K562 (cell line): ENCODE measurements at regions not wholly inside any gene's neighbourhood (a gene's known extent, or its start where the extent isn't known, plus 50 kb on each side); places are given as distances from the start of the nearest gene placed in this dataset.

Source experiments
- ETV1 ChIP-seq: fragments of 450-650 bp; conservative IDR thresholded peaks from 2 replicates; pipeline ENCODE4 v1.6.1; 2016; ENCODE audit warnings: missing genetic modification characterization, control low read depth, low read depth, missing compliant biosample characterization
- FOXA1 ChIP-seq: fragments of 450-650 bp; IDR thresholded peaks from 2 replicates; pipeline ENCODE4 v1.6.1; 2016; ENCODE audit warnings: mild to moderate bottlenecking, borderline replicate concordance
- GATAD2A ChIP-seq: fragments of 450-650 bp; IDR thresholded peaks from 2 replicates; pipeline ENCODE4 v1.6.1; 2017
- KHSRP ChIP-seq: fragments of 450-650 bp; IDR thresholded peaks from 2 replicates; pipeline ENCODE4 v1.6.1; 2017
- KLF6 ChIP-seq: fragments of 250-450 bp; sonication (Bioruptor Pico); IDR thresholded peaks from 2 replicates; pipeline ENCODE4 v1.4.0; 2020; ENCODE audit warnings: mild to moderate bottlenecking, moderate library complexity, borderline replicate concordance
- NCOA6 ChIP-seq: fragments of 450-650 bp; IDR thresholded peaks from 2 replicates; pipeline ENCODE4 v1.6.1; 2017; ENCODE audit warnings: mild to moderate bottlenecking
- PHF20 ChIP-seq: fragments of 450-650 bp; IDR thresholded peaks from 2 replicates; pipeline ENCODE4 v1.6.1; 2018; ENCODE audit not compliant: partially characterized antibody
- POLR2G ChIP-seq: fragments of 200-400 bp; formaldehyde crosslinking; IDR thresholded peaks from 2 replicates; pipeline ENCODE4 v1.6.1; 2017; ENCODE audit warnings: low read depth, mild to moderate bottlenecking, antibody characterized with exemption, low read length, moderate library complexity
- RBBP5 ChIP-seq: fragments of 200-600 bp; sonication (generic); IDR thresholded peaks from 2 replicates; pipeline ENCODE4 v1.6.1; 2012; ENCODE audit warnings: borderline replicate concordance, mild to moderate bottlenecking, low read length, control low read depth, inconsistent platforms; ENCODE audit not compliant: insufficient read depth, poor library complexity, severe bottlenecking
- TAF15 ChIP-seq: fragments of 200-400 bp; formaldehyde crosslinking; IDR thresholded peaks from 2 replicates; pipeline ENCODE4 v1.6.1; 2017; ENCODE audit warnings: mild to moderate bottlenecking, low read depth, low read length, moderate library complexity
- ZNF778 ChIP-seq: fragments of 450-650 bp; formaldehyde crosslinking; IDR thresholded peaks from 2 replicates; pipeline ENCODE4 v1.4.0; 2020; ENCODE audit warnings: mild to moderate bottlenecking, moderate library complexity
- TF ChIP-seq, protein P1 (sequence below): fragments of 450-650 bp; IDR thresholded peaks from 2 replicates; pipeline ENCODE4 v1.6.1; 2016; ENCODE audit warnings: borderline replicate concordance
- TF ChIP-seq, protein P2 (sequence below): fragments of 450-650 bp; IDR thresholded peaks from 2 replicates; pipeline ENCODE4 v1.6.1; 2016; ENCODE audit warnings: mild to moderate bottlenecking, moderate library complexity
- TF ChIP-seq, protein P3 (sequence below): sonication (generic); formaldehyde crosslinking; IDR thresholded peaks from 2 replicates; pipeline ENCODE4 v1.9.0; 2022; ENCODE audit warnings: mild to moderate bottlenecking, missing genetic modification reagents

DNA sequence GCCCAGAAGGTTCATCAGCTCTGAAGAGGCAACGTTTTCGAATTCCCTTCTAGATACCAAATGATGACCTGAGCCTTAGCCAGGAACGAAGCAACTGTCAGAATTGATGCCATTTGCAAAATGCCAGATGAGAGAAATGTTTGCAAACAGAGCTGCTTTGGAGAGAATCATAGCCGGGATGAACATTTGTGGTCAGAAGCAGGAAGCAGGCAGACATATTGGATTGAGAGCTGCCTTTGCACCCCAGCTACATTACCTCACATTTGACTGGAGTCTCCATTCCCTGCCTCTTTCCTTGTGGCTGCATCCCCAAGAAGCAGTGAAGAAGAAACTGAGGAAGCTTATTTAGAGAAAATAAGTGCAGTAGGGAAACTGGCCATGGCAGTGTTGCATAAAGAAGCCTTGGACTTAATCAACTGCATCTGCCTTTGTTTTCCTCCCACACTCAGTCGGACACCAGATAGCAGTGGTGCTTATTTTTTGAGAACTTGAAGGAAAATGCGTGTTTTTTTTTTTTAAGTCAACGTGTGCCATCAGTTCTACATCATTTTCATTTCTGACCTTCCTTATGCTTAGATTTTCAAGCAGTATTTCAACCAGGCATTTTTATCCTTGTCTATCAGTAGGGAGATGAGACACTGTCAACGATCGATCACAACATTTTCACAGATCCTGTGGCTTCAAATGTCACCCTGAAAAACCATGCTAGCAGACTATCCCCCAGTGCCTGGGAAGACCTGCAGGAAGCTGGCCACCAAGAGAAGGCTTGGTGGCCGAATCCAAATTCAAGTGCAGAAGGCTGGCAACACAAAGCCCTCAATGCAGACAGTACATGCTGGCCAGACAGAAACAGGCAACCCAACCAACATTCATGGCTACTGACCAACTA is 541.2 kb upstream of the JARID2 start (continued):
- TF ChIP-seq FOXA1, result no peak
- TF ChIP-seq, protein P1, sequence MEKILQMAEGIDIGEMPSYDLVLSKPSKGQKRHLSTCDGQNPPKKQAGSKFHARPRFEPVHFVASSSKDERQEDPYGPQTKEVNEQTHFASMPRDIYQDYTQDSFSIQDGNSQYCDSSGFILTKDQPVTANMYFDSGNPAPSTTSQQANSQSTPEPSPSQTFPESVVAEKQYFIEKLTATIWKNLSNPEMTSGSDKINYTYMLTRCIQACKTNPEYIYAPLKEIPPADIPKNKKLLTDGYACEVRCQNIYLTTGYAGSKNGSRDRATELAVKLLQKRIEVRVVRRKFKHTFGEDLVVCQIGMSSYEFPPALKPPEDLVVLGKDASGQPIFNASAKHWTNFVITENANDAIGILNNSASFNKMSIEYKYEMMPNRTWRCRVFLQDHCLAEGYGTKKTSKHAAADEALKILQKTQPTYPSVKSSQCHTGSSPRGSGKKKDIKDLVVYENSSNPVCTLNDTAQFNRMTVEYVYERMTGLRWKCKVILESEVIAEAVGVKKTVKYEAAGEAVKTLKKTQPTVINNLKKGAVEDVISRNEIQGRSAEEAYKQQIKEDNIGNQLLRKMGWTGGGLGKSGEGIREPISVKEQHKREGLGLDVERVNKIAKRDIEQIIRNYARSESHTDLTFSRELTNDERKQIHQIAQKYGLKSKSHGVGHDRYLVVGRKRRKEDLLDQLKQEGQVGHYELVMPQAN, result no peak
- TF ChIP-seq GATAD2A, result no peak
- 0 out of 2 replicates have a peak, but pooled peaks have one; percentile 36 for TF ChIP-seq KLF6 (CRISPR knock-in tag)
- no peak for TF ChIP-seq KHSRP
- peak; percentile 41; the same call in 1 of the 2 replicates for TF ChIP-seq ETV1
- no peak for TF ChIP-seq RBBP5
- TF ChIP-seq TAF15, result no peak
- TF ChIP-seq ZNF778, result no peak
- TF ChIP-seq, protein P2, sequence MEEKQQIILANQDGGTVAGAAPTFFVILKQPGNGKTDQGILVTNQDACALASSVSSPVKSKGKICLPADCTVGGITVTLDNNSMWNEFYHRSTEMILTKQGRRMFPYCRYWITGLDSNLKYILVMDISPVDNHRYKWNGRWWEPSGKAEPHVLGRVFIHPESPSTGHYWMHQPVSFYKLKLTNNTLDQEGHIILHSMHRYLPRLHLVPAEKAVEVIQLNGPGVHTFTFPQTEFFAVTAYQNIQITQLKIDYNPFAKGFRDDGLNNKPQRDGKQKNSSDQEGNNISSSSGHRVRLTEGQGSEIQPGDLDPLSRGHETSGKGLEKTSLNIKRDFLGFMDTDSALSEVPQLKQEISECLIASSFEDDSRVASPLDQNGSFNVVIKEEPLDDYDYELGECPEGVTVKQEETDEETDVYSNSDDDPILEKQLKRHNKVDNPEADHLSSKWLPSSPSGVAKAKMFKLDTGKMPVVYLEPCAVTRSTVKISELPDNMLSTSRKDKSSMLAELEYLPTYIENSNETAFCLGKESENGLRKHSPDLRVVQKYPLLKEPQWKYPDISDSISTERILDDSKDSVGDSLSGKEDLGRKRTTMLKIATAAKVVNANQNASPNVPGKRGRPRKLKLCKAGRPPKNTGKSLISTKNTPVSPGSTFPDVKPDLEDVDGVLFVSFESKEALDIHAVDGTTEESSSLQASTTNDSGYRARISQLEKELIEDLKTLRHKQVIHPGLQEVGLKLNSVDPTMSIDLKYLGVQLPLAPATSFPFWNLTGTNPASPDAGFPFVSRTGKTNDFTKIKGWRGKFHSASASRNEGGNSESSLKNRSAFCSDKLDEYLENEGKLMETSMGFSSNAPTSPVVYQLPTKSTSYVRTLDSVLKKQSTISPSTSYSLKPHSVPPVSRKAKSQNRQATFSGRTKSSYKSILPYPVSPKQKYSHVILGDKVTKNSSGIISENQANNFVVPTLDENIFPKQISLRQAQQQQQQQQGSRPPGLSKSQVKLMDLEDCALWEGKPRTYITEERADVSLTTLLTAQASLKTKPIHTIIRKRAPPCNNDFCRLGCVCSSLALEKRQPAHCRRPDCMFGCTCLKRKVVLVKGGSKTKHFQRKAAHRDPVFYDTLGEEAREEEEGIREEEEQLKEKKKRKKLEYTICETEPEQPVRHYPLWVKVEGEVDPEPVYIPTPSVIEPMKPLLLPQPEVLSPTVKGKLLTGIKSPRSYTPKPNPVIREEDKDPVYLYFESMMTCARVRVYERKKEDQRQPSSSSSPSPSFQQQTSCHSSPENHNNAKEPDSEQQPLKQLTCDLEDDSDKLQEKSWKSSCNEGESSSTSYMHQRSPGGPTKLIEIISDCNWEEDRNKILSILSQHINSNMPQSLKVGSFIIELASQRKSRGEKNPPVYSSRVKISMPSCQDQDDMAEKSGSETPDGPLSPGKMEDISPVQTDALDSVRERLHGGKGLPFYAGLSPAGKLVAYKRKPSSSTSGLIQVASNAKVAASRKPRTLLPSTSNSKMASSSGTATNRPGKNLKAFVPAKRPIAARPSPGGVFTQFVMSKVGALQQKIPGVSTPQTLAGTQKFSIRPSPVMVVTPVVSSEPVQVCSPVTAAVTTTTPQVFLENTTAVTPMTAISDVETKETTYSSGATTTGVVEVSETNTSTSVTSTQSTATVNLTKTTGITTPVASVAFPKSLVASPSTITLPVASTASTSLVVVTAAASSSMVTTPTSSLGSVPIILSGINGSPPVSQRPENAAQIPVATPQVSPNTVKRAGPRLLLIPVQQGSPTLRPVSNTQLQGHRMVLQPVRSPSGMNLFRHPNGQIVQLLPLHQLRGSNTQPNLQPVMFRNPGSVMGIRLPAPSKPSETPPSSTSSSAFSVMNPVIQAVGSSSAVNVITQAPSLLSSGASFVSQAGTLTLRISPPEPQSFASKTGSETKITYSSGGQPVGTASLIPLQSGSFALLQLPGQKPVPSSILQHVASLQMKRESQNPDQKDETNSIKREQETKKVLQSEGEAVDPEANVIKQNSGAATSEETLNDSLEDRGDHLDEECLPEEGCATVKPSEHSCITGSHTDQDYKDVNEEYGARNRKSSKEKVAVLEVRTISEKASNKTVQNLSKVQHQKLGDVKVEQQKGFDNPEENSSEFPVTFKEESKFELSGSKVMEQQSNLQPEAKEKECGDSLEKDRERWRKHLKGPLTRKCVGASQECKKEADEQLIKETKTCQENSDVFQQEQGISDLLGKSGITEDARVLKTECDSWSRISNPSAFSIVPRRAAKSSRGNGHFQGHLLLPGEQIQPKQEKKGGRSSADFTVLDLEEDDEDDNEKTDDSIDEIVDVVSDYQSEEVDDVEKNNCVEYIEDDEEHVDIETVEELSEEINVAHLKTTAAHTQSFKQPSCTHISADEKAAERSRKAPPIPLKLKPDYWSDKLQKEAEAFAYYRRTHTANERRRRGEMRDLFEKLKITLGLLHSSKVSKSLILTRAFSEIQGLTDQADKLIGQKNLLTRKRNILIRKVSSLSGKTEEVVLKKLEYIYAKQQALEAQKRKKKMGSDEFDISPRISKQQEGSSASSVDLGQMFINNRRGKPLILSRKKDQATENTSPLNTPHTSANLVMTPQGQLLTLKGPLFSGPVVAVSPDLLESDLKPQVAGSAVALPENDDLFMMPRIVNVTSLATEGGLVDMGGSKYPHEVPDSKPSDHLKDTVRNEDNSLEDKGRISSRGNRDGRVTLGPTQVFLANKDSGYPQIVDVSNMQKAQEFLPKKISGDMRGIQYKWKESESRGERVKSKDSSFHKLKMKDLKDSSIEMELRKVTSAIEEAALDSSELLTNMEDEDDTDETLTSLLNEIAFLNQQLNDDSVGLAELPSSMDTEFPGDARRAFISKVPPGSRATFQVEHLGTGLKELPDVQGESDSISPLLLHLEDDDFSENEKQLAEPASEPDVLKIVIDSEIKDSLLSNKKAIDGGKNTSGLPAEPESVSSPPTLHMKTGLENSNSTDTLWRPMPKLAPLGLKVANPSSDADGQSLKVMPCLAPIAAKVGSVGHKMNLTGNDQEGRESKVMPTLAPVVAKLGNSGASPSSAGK, result peak; percentile 68
- TF ChIP-seq POLR2G, result no peak
- no peak for TF ChIP-seq PHF20
- TF ChIP-seq, protein P3, sequence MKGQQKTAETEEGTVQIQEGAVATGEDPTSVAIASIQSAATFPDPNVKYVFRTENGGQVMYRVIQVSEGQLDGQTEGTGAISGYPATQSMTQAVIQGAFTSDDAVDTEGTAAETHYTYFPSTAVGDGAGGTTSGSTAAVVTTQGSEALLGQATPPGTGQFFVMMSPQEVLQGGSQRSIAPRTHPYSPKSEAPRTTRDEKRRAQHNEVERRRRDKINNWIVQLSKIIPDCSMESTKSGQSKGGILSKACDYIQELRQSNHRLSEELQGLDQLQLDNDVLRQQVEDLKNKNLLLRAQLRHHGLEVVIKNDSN (CRISPR knock-in tag), result no peak
- TF ChIP-seq NCOA6, result no peak
